Gastroesophageal sphincter (tissue), 3 donors: ENCODE measurements at regions not wholly inside any gene's neighbourhood (a gene's known extent, or its start where the extent isn't known, plus 50 kb on each side); places are given as distances from the start of the nearest gene placed in this dataset.

Experiments
- EP300 ChIP-seq: sonication (generic); formaldehyde crosslinking; IDR thresholded peaks from one replicate; pipeline ENCODE4 v1.6.1; 2017; ENCODE audit warnings: antibody characterized with exemption, mild to moderate bottlenecking
- POLR2A ChIP-seq, 2 donors: fragments of 450-650 bp; IDR thresholded peaks; one replicate each; pipeline ENCODE4 v1.6.1; 2017; ENCODE audit warnings: antibody characterized with exemption in 2 of 2, mild to moderate bottlenecking in 2 of 2, moderate library complexity in 1 of 2
- POLR2AphosphoS5 ChIP-seq: sonication (generic); formaldehyde crosslinking; IDR thresholded peaks from one replicate; pipeline ENCODE4 v1.6.1; 2017; ENCODE audit warnings: antibody characterized with exemption
- TF ChIP-seq, protein P1 (sequence below), 4 experiments: fragments of 200-600 bp in 2 of 4; fragments of 450-650 bp in 2 of 4; sonication (generic) in 1 of 4; IDR thresholded peaks; one replicate each; pipeline ENCODE4 v1.5.1; 2017 to 2019; ENCODE audit warnings: antibody characterized with exemption in 4 of 4, mild to moderate bottlenecking in 2 of 4, moderate library complexity in 2 of 4

DNA sequence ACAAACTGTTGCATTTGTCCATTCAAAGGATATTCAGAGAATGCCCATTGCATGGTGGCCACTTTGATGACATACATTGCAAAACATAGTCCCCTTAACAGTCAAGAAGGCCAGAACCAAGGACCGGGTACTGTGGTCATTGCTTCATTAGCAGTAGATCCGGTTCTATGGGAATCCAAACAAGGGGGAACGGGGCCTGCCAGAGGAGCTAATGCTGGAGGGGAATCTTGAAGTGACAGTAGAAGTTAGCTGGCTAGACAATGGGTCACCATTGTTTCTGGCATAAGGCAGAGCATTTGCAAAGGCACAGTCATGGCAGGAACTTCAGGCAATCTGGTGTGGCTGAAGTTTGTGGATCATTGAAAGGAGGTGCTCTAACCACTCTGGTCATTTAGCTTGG, 279.7 kb downstream of the SS18 start:
- TF ChIP-seq, protein P1, sequence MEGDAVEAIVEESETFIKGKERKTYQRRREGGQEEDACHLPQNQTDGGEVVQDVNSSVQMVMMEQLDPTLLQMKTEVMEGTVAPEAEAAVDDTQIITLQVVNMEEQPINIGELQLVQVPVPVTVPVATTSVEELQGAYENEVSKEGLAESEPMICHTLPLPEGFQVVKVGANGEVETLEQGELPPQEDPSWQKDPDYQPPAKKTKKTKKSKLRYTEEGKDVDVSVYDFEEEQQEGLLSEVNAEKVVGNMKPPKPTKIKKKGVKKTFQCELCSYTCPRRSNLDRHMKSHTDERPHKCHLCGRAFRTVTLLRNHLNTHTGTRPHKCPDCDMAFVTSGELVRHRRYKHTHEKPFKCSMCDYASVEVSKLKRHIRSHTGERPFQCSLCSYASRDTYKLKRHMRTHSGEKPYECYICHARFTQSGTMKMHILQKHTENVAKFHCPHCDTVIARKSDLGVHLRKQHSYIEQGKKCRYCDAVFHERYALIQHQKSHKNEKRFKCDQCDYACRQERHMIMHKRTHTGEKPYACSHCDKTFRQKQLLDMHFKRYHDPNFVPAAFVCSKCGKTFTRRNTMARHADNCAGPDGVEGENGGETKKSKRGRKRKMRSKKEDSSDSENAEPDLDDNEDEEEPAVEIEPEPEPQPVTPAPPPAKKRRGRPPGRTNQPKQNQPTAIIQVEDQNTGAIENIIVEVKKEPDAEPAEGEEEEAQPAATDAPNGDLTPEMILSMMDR (IDR thresholded peaks at IDR 0.05) = no peak
- no peak for TF ChIP-seq POLR2A (IDR thresholded peaks at IDR 0.05)
- no peak for TF ChIP-seq EP300
- no peak for TF ChIP-seq POLR2AphosphoS5
